ENCODE measurements at regions not wholly inside any gene's neighbourhood (a gene's known extent, or its start where the extent isn't known, plus 50 kb on each side); places are given as distances from the start of the nearest gene placed in this dataset.

GRCh38 chr20:4471221-4471620 is 215.0 kb upstream of the PRNP start:
- no peak overlapping the region for H3K4me3 Mint-ChIP-seq (ENCODE audit: unreplicated experiment)
- POLR2A ChIA-PET: no interaction called here
- no peak overlapping the region for H3K27ac Mint-ChIP-seq (ENCODE audit: unreplicated experiment)
- CTCF ChIA-PET: no interaction called here
- TF ChIP-seq CTCF (IDR thresholded peaks at IDR 0.05; ENCODE audit: insufficient read depth in 1 of 2, low read depth in 1 of 2, low read length in 1 of 2, severe bottlenecking in 1 of 2, unreplicated experiment in 1 of 2): no peak
- Histone ChIP-seq H3K27me3 (replicated peaks; ENCODE audit: control insufficient read depth, insufficient read depth, low read length) (no peaks in the 10 kb centered on the region), H3K9me3 (no peaks in the 10 kb centered on the region), H3K36me3 (ENCODE audit: control insufficient read depth, insufficient read depth, low read length) (no peaks in the 10 kb centered on the region), H3K4me1 (peaks cover 21% of the 10 kb centered on the region), H3K4me3 (ENCODE audit: low read depth, low read length) (no peak overlapping the region)
- no TSS peak for BruUV-seq (replicated peaks)
- H3K27me3 Mint-ChIP-seq (ENCODE audit: insufficient read depth, unreplicated experiment): no peaks in the 10 kb centered on the region
- H3K4me1 Mint-ChIP-seq (ENCODE audit: low read depth, unreplicated experiment): peaks cover 19% of the 10 kb centered on the region
- intact Hi-C loops (cut with micrococcal nuclease; ENCODE audit: unreplicated experiment): no loop called here
- peaks cover 27% of the 10 kb centered on the region for H3K9me3 Mint-ChIP-seq (ENCODE audit: unreplicated experiment)
- DNase-seq: no peak
- peaks cover 6% of the 10 kb centered on the region for H3K36me3 Mint-ChIP-seq (ENCODE audit: insufficient read depth, unreplicated experiment)

GRCh38 chr20:4470375-4470774 is 215.9 kb upstream of the PRNP start:
- H3K36me3 Mint-ChIP-seq (ENCODE audit: insufficient read depth, unreplicated experiment): peaks cover 6% of the 10 kb centered on the region
- no peaks in the 10 kb centered on the region for H3K9me3 ChIP-seq
- ChIA-PET CTCF (no interaction called here), POLR2A (no interaction called here)
- H3K27ac Mint-ChIP-seq (ENCODE audit: unreplicated experiment): no peak overlapping the region
- peaks cover 27% of the 10 kb centered on the region for H3K9me3 Mint-ChIP-seq (ENCODE audit: unreplicated experiment)
- TF ChIP-seq CTCF (IDR thresholded peaks at IDR 0.05; ENCODE audit: insufficient read depth in 1 of 2, low read depth in 1 of 2, low read length in 1 of 2, severe bottlenecking in 1 of 2, unreplicated experiment in 1 of 2): no peak
- no TSS peak for BruUV-seq (replicated peaks)
- no peak overlapping the region for H3K4me3 Mint-ChIP-seq (ENCODE audit: unreplicated experiment)
- H3K27me3 ChIP-seq (replicated peaks; ENCODE audit: control insufficient read depth, insufficient read depth, low read length): no peaks in the 10 kb centered on the region
- peaks cover 15% of the 10 kb centered on the region for H3K4me1 ChIP-seq
- no peak overlapping the region for H3K4me3 ChIP-seq (ENCODE audit: low read depth, low read length)
- no peaks in the 10 kb centered on the region for H3K36me3 ChIP-seq (ENCODE audit: control insufficient read depth, insufficient read depth, low read length)
- intact Hi-C loops (cut with micrococcal nuclease; ENCODE audit: unreplicated experiment): no loop called here
- H3K4me1 Mint-ChIP-seq (ENCODE audit: low read depth, unreplicated experiment): peaks cover 10% of the 10 kb centered on the region
- DNase-seq: no peak
- no peaks in the 10 kb centered on the region for H3K27me3 Mint-ChIP-seq (ENCODE audit: insufficient read depth, unreplicated experiment)

GRCh38 chr20:4469910-4470309 is 216.3 kb upstream of the PRNP start:
- ChIA-PET CTCF (no interaction called here), POLR2A (no interaction called here)
- H3K9me3 ChIP-seq: no peaks in the 10 kb centered on the region
- H3K9me3 Mint-ChIP-seq (ENCODE audit: unreplicated experiment): peaks cover 25% of the 10 kb centered on the region
- no peaks in the 10 kb centered on the region for H3K27me3 Mint-ChIP-seq (ENCODE audit: insufficient read depth, unreplicated experiment)
- H3K4me1 Mint-ChIP-seq (ENCODE audit: low read depth, unreplicated experiment): peaks cover 7% of the 10 kb centered on the region
- peaks cover 6% of the 10 kb centered on the region for H3K36me3 Mint-ChIP-seq (ENCODE audit: insufficient read depth, unreplicated experiment)
- peaks cover 10% of the 10 kb centered on the region for H3K4me1 ChIP-seq
- no TSS peak for BruUV-seq (replicated peaks)
- TF ChIP-seq CTCF (IDR thresholded peaks at IDR 0.05; ENCODE audit: insufficient read depth in 1 of 2, low read depth in 1 of 2, low read length in 1 of 2, severe bottlenecking in 1 of 2, unreplicated experiment in 1 of 2): no peak
- H3K4me3 ChIP-seq (ENCODE audit: low read depth, low read length): no peak overlapping the region
- H3K27ac Mint-ChIP-seq (ENCODE audit: unreplicated experiment): no peak overlapping the region
- H3K27me3 ChIP-seq (replicated peaks; ENCODE audit: control insufficient read depth, insufficient read depth, low read length): no peaks in the 10 kb centered on the region
- H3K4me3 Mint-ChIP-seq (ENCODE audit: unreplicated experiment): no peak overlapping the region
- H3K36me3 ChIP-seq (ENCODE audit: control insufficient read depth, insufficient read depth, low read length): no peaks in the 10 kb centered on the region
- DNase-seq: no peak
- intact Hi-C loops (cut with micrococcal nuclease; ENCODE audit: unreplicated experiment): no loop called here

Measured in Caco-2 (cell line).